Amniotic epithelial cell (primary cell): ENCODE measurements at regions not wholly inside any gene's neighbourhood (a gene's known extent, or its start where the extent isn't known, plus 50 kb on each side); places are given as distances from the start of the nearest gene placed in this dataset.
"Not testable (repeated sequence)": the region's sequence is repeated elsewhere in the genome, so short reads cannot be mapped to it uniquely, and the experiment has no call there.

Source experiments
- DNase-seq: peaks from one replicate; pipeline ENCODE4 v3.0.0-alpha.2; 2010; ENCODE audit warnings: low read depth

DNA sequence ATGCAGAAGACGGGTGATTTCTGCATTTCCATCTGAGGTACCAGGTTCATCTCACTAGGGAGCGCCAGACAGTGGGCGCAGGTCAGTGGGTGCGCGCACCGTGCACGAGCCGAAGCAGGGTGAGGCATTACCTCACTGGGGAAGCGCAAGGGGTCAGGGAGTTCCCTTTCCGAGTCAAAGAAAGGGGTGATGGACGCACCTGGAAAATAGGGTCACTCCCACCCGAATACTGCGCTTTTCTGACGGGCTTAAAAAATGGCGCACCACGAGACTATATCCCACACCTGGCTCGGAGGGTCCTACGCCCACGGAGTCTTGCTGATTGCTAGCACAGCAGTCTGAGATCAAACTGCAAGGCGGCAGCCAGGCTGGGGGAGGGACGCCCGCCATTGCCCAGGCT lies 1246.0 kb upstream of the PABPC4L start:
- DNase-seq = not testable (repeated sequence)

- peak; percentile 90 for DNase-seq
These were observed 1233.3 kb upstream of the PABPC4L start for GRCh38 chr4:135434936-135435335.

DNA sequence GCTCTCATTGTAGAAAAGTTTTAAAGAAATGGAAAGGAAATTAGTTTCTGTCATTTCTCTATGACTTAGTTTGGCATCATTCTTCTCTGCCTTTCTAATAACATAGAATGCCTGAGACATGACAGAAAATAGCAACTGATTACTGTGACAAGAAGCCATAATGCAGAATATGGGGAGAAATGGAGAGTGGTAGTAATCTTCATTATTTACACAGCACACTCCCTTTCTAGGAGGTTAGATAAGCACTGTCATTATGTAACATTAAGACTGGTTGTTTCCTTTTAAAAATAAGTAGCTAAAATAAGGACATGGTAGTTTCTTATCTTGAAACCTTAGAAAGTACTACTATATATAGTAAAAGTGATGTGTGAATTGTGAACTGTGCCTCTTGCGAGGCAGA lies 1227.9 kb upstream of the PABPC4L start:
- DNase-seq = no peak

GRCh38 chr4:135418353-135418752 lies 1216.8 kb upstream of the PABPC4L start:
- DNase-seq = peak; percentile 48

DNA sequence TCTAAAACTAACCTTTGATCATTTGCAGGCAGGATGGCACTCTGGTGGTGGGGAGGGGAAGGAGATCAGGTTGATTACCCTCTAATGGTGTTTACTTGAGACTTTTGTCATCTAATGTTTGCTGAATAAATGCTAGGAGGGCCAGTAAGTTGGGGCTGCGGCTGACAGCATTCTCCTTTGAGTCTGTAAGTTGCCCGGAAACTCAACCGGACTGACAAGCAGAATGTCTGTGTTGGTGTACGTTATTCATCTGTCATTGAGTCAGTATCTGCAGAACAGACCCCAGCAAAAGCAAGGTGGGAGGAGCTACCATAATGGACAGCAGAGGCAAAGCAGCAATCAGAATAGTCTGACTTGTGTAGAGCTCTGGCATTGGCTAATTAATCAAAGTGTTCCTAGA lies 1210.6 kb upstream of the PABPC4L start:
- peak; percentile 1 for DNase-seq

DNA sequence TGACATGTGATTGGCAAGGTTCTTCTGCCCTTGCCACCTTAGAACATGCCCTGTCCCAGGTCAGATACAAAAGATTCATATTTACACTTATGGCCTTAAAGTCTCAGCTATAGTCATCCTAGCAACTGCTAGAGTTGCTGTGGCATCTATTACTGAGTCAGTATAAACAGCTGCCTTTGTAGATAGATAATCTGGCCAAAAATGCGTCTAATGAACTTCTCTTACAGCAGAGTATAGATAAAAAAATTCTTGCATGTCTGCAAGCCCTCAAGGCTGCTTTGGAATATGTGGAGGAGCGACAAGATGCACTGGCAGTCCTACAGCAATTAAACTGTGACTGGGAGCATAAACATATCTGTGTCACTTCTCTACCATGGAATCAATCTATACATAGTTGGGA lies 1209.7 kb upstream of the PABPC4L start:
- DNase-seq = peak; percentile 22

- DNase-seq = not testable (repeated sequence)
These were observed 1207.7 kb upstream of the PABPC4L start for GRCh38 chr4:135409261-135409660.

GRCh38 chr4:135408109-135408508 lies 1206.5 kb upstream of the PABPC4L start:
- no peak for DNase-seq

DNA sequence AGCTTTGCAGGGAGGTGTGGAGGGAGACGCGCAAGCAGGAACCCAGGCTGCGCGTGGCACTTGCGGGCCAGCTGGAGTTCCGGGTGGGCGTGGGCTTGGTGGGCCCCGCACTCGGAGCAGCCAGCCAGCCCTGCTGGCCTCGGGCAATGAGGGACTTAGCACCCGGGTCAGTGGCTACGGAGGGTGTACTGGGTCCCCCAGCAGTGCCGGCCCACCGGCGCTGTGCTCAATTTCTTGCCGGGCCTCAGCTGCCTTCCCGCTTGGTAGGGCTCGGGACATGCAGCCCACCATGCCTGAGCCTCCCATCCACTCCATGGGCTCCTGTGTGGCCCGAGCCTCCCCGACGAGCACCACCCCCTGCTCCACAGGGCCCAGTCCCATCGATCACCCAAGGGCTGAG lies 1205.0 kb upstream of the PABPC4L start:
- DNase-seq = not testable (repeated sequence)

DNA sequence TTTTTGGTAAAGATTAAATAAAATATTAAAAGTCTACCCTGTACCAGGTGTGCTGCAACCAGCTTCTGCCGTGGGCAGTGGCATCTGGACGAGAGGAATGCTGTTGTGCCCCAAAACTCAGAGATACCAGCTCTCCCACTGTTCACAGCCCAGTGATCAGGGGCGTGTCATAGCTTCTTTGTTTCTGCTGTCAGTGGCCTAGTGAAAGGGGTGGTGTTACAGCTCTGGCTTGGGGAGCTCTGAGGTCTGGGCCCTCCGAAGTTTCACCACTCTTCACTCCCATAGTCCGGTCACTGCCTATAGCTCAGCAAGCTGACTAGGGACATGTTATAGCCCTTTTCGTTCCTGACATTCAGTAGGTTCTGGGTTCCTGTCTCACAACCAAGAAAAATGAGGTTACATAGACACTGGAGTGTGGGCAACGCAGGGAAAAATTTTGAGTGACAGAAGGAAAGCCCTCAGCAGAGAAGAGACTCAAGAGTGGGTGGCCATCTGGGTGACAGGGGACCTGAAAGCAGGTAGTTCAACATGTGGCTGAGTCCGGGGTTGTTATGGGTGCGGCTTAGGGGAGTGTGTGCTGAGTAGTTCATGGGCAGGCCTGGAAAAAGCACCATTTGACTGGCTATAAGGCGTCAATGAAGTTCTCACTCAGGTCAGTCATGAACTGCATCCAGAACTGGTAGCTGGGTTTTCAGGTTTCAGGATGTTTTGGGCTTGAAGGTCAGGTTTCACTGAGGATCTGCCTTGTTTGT lies 1184.4 kb upstream of the PABPC4L start:
- no peak for DNase-seq

- no peak for DNase-seq
These were observed 1182.0 kb upstream of the PABPC4L start for GRCh38 chr4:135383356-135384288.

- peak; percentile 47 for DNase-seq
These were observed 1180.8 kb upstream of the PABPC4L start for GRCh38 chr4:135382280-135382959.

- DNase-seq = no peak
These were observed 1170.5 kb upstream of the PABPC4L start for GRCh38 chr4:135372131-135372530.

- no peak for DNase-seq
These were observed 1169.5 kb upstream of the PABPC4L start for GRCh38 chr4:135371137-135371536.

GRCh38 chr4:135368831-135369230 lies 1167.2 kb upstream of the PABPC4L start:
- DNase-seq = no peak

- DNase-seq = peak; percentile 76
These were observed 1163.5 kb upstream of the PABPC4L start for GRCh38 chr4:135365065-135365464.

DNA sequence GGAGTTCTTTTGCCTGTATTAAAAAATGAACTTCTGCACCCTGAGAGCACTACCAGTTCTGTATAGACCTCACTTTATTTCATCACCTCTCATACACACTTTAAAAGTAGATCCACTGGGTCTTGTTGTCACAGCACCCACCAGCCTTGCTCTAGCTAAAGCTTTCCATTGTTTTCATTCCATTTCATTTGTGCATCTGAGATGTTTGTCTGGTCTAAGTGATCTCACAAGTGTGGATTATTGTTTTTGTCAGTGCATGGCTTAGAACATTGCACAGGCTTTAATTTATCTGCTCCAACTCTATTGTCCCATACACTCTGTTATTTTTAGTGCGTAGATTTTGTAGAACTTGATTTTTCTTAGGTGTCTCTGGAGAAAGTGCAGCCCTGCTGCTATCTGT lies 1157.5 kb upstream of the PABPC4L start:
- no peak for DNase-seq

DNA sequence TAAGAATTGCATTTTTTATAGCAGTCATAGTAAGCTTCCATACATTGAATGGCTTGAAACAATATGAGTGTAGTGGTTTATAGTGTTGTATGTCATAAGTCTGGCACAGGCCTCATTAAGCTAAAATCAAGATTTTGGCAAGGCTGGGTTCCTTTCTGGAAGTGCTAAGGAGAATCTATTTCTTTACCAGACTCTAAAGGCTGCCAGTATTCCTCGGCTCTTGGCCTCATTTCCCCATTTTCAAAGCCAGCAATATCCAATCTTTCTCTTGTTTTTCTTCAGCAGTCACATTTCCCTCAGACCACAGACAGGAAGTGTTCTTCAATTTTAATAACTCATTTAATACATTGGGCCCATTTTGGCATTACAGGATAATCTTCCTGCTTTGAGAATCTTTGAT lies 1155.5 kb upstream of the PABPC4L start:
- DNase-seq = no peak

- DNase-seq = peak; percentile 74
These were observed 1153.3 kb upstream of the PABPC4L start for GRCh38 chr4:135354876-135355275.

DNA sequence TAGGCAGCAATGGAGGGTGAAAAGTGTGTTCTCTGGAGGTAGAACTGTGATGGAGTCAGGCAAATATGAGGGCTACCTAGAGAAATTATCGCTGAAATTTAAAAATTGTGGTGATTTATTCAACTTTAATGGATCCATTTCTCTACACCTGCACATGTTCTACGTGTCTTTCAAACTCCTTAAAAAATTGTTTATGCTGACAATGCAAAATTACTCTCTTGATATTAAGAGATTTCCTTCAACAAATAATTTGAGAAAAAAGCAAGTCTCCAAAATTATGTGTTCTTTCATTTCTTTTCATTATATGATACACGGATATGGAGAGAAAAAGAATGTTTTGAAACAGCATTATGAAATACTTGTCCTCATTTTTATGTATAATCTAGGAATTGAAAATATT lies 1151.4 kb upstream of the PABPC4L start:
- no peak for DNase-seq

DNA sequence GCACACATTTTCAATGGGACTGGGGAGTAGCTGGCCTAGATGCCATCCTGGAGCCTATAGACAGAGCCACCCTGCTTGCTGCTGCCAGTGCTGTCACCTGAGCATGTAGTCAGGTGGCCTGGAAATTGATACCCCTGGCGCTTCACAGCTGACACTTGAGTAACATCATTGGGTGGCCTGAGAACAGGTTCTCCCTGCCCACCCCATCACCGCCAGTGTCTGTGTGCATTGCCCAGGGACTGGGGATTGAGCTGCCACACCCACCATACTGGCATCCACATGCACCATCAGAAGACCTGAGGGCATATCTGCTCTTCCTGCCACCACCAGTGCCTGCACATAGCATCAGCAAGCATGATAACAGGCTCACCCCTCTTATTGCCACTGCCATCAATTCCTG lies 1142.9 kb upstream of the PABPC4L start:
- no peak for DNase-seq

- peak; percentile 10 for DNase-seq
These were observed 1136.6 kb upstream of the PABPC4L start for GRCh38 chr4:135338181-135338580.

DNA sequence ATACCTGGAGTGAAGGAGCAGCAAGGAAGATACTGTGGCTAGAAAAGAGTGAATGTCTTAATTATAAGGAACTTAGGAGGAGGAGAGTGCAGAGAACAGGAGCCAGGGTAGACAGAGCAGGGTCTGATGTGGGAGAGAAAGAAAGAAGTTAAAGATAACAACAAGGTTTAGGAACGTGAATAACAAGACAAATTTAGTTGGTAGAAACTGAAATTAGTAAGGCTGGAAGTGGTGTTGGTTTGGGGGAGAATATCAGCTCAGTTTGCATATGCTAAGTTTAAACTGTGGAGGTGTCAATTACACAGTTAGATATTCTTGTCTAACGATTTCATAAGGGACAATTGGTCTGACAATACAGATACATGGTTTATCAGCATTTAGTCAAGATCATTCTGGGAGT lies 1123.7 kb upstream of the PABPC4L start:
- DNase-seq = no peak
